ENCODE measurements at regions not wholly inside any gene's neighbourhood (a gene's known extent, or its start where the extent isn't known, plus 50 kb on each side); places are given as distances from the start of the nearest gene placed in this dataset.

DNA sequence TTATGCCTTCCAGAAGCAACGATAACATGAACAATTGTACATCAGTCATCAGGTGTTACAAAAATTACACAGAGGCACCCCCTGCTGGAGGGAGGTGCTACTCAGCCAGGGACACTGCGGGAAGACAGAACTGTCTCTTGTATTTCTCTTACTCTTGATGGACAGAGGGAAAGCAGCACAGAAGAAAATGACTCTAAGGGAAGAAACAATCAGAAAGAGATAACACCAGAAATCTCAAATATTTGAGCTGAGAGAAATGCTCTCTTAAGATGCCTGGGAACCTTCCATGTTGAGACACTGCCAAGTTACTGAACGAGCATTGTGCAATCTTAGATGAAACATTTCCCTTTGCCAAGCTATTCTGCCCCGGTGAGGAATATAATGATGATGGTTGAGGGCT, 227.6 kb upstream of the NPSR1 start (continued):
- TF ChIP-seq, protein P1, sequence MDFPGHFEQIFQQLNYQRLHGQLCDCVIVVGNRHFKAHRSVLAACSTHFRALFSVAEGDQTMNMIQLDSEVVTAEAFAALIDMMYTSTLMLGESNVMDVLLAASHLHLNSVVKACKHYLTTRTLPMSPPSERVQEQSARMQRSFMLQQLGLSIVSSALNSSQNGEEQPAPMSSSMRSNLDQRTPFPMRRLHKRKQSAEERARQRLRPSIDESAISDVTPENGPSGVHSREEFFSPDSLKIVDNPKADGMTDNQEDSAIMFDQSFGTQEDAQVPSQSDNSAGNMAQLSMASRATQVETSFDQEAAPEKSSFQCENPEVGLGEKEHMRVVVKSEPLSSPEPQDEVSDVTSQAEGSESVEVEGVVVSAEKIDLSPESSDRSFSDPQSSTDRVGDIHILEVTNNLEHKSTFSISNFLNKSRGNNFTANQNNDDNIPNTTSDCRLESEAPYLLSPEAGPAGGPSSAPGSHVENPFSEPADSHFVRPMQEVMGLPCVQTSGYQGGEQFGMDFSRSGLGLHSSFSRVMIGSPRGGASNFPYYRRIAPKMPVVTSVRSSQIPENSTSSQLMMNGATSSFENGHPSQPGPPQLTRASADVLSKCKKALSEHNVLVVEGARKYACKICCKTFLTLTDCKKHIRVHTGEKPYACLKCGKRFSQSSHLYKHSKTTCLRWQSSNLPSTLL (IDR thresholded peaks at IDR 0.05): no peak
- TF ChIP-seq E2F3 (CRISPR knock-in tag; IDR thresholded peaks at IDR 0.05) (no peak), CCNT2 (IDR thresholded peaks at IDR 0.05; ENCODE audit: borderline replicate concordance, extremely low read depth, insufficient read length, low read depth, low read length) (no peak)

DNA sequence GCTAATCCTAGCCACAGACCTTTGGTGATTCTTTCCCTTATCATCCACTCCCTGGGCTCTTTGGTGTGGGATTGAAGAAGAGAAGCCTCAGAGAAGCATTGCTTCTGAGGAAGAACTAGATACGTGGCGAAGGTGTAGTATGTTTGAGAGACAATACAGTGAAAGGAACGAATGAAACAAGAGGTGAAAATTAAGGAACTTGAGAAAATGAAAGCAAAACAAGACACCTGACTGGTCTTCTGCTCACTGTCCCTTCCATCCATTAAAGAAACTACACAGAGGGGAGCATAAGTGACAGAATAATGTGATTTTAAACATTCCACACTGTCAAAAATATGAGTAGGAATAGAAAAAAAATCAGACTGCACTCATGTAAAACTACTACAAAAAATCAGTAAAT, 219.6 kb upstream of the NPSR1 start:
- H3K27me3 ChIP-seq (ENCODE audit: control insufficient read depth in 2 of 2, insufficient read depth in 2 of 2, low read length in 2 of 2): no peaks in the 10 kb centered on the region
- no peaks in the 10 kb centered on the region for H3K4me1 ChIP-seq (replicated peaks in 1 of 2; ENCODE audit: control insufficient read depth in 2 of 2, insufficient read depth in 2 of 2, low read length in 2 of 2)
- ATAC-seq (no peak), DNase-seq (ENCODE audit: extremely low read depth in 1 of 4, low spot score in 3 of 4) (no peak), FAIRE-seq (no peak)
- H3K79me2 ChIP-seq (ENCODE audit: control insufficient read depth, insufficient read depth, low read length): no peaks in the 10 kb centered on the region
- no peaks in the 10 kb centered on the region for H4K20me1 ChIP-seq (replicated peaks; ENCODE audit: control insufficient read depth, insufficient read depth, low read length)
- no peaks in the 10 kb centered on the region for H3K9me3 ChIP-seq (replicated peaks; ENCODE audit: control insufficient read depth, insufficient read depth, low read depth, low read length)
- in situ Hi-C loops (cut with MboI): no loop called here
- H3K27ac ChIP-seq (ENCODE audit: extremely low read depth, low read depth, low read length): no peak overlapping the region
- no peak overlapping the region for H2AFZ ChIP-seq (ENCODE audit: low read depth, low read length)
- CTCF ChIA-PET (ENCODE audit: low intra/inter-chr PET ratio): no interaction called here
- TF ChIP-seq GABPB2 (CRISPR knock-in tag; conservative IDR thresholded peaks at IDR 0.05): no peak
- TF ChIP-seq SP1 (CRISPR knock-in tag; IDR thresholded peaks at IDR 0.05): no peak
- no peak for TF ChIP-seq RBM25 (IDR thresholded peaks at IDR 0.05; ENCODE audit: low read depth, low read length, severe bottlenecking)
- TF ChIP-seq, protein P2, sequence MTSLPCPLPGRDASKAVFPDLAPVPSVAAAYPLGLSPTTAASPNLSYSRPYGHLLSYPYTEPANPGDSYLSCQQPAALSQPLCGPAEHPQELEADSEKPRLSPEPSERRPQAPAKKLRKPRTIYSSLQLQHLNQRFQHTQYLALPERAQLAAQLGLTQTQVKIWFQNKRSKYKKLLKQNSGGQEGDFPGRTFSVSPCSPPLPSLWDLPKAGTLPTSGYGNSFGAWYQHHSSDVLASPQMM (CRISPR knock-in tag; IDR thresholded peaks at IDR 0.05): no peak
- TF ChIP-seq, protein P3, sequence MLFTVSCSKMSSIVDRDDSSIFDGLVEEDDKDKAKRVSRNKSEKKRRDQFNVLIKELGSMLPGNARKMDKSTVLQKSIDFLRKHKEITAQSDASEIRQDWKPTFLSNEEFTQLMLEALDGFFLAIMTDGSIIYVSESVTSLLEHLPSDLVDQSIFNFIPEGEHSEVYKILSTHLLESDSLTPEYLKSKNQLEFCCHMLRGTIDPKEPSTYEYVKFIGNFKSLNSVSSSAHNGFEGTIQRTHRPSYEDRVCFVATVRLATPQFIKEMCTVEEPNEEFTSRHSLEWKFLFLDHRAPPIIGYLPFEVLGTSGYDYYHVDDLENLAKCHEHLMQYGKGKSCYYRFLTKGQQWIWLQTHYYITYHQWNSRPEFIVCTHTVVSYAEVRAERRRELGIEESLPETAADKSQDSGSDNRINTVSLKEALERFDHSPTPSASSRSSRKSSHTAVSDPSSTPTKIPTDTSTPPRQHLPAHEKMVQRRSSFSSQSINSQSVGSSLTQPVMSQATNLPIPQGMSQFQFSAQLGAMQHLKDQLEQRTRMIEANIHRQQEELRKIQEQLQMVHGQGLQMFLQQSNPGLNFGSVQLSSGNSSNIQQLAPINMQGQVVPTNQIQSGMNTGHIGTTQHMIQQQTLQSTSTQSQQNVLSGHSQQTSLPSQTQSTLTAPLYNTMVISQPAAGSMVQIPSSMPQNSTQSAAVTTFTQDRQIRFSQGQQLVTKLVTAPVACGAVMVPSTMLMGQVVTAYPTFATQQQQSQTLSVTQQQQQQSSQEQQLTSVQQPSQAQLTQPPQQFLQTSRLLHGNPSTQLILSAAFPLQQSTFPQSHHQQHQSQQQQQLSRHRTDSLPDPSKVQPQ (CRISPR knock-in tag; IDR thresholded peaks at IDR 0.05; ENCODE audit: borderline replicate concordance): no peak
- TF ChIP-seq RBM14 (IDR thresholded peaks at IDR 0.05; ENCODE audit: borderline replicate concordance, insufficient read depth, low read depth, low read length): no peak
- TF ChIP-seq CREB1 (IDR thresholded peaks at IDR 0.05): no peak
- TF ChIP-seq CREB1 (CRISPR knock-in tag; IDR thresholded peaks at IDR 0.05): no peak
- TF ChIP-seq ZSCAN32 (CRISPR knock-in tag; IDR thresholded peaks at IDR 0.05): no peak
- intact Hi-C loops (cut with micrococcal nuclease): no loop called here
- no peaks in the 10 kb centered on the region for H3K36me3 ChIP-seq (ENCODE audit: control insufficient read depth, insufficient read depth, low read length)
- WGBS (ENCODE audit: insufficient coverage, low coverage, missing lambda C conversion rate): 0% methylated on average over 3 of the region's 3 CpGs
- H3K9me1 ChIP-seq (ENCODE audit: control insufficient read depth, insufficient read depth, low read length): no peaks in the 10 kb centered on the region
- H3K9ac ChIP-seq (ENCODE audit: insufficient read depth in 1 of 2, low read depth in 2 of 2, low read length in 2 of 2): no peak overlapping the region
- H3K4me2 ChIP-seq (ENCODE audit: insufficient read depth, low read length): no peak overlapping the region
- no peak overlapping the region for H3K4me3 ChIP-seq
- POLR2A ChIA-PET: no interaction called here
- no TSS peak for BruUV-seq (replicated peaks)
